WERI-Rb-1 (cell line): ENCODE measurements at regions not wholly inside any gene's neighbourhood (a gene's known extent, or its start where the extent isn't known, plus 50 kb on each side); places are given as distances from the start of the nearest gene placed in this dataset.

ENCODE experiments used
- DNase-seq: peaks from one replicate; pipeline ENCODE4 v3.0.0-alpha.2; 2020
- H3K27ac ChIP-seq: fragments of 250-450 bp; sonication (Bioruptor Pico); 2 replicates; pipeline ENCODE4 v1.5.1; 2020; ENCODE audit warnings: mild to moderate bottlenecking, moderate library complexity
- H3K27me3 ChIP-seq: fragments of 250-450 bp; sonication (Bioruptor Pico); 2 replicates; pipeline ENCODE4 v1.5.1; 2021; ENCODE audit warnings: mild to moderate bottlenecking, low read depth, moderate library complexity; ENCODE audit not compliant: insufficient read depth, severe bottlenecking
- H3K36me3 ChIP-seq: fragments of 250-450 bp; sonication (Bioruptor Pico); 2 replicates; pipeline ENCODE4 v1.5.1; 2020; ENCODE audit warnings: mild to moderate bottlenecking, moderate library complexity
- H3K4me3 ChIP-seq: 2 replicates; pipeline ENCODE4 v1.5.1; 2011; ENCODE audit warnings: low read depth, mild to moderate bottlenecking, control low read depth, low read length
- H3K9me3 ChIP-seq: fragments of 250-450 bp; sonication (Bioruptor Pico); 2 replicates; pipeline ENCODE4 v1.5.1; 2021; ENCODE audit warnings: mild to moderate bottlenecking, moderate library complexity; ENCODE audit not compliant: severe bottlenecking
- TF ChIP-seq, protein P1 (sequence below): IDR thresholded peaks from 2 replicates; pipeline ENCODE4 v1.5.1; 2011; ENCODE audit warnings: low read depth, mild to moderate bottlenecking, control low read depth, inconsistent platforms, low read length

DNA sequence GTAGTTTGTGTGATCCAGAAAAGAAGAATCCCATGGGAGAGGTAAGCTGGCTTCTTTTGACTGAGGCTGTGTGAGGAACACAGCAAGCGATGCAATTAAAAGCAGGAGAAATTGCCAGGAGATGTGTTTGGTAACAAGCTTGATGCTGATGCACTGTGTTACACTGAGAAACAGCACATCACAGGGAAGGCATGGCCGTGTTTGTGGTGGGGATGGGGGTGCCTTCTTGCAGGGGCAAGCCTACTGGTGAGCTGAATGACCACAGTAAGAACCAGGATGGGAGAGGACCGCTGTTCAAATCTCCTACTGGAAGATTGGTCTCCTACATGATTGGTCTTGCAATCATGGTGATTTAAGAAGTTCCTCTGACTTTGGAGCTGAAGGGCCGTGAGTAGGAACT lies 477.7 kb upstream of the HS6ST1 start:
- H3K27me3 ChIP-seq, result no peaks in the 10 kb centered on the region

DNA sequence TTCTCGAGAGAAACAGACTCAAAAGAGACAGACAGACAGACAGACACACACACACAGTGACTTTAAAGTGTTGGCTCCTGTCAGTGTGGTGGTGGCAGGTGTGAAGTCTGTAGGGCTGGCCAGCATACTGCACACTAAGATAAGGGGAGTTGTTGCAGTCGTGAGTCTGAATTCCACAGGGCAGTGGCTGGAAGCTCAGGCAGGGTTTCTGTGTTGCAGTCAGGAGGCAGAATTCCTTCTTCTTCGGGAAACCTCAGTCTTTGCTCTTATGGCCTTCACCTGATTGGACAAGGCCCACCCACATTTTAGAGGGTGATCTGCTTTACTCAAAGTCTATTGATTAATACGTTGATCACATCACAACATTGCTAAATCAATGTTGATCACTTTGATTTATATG lies 478.4 kb upstream of the HS6ST1 start:
- Histone ChIP-seq H3K27me3 (no peaks in the 10 kb centered on the region), H3K4me3 (no peak overlapping the region), H3K36me3 (no peaks in the 10 kb centered on the region), H3K27ac (no peak overlapping the region), H3K9me3 (no peaks in the 10 kb centered on the region)
- no peak for DNase-seq
- TF ChIP-seq, protein P1, sequence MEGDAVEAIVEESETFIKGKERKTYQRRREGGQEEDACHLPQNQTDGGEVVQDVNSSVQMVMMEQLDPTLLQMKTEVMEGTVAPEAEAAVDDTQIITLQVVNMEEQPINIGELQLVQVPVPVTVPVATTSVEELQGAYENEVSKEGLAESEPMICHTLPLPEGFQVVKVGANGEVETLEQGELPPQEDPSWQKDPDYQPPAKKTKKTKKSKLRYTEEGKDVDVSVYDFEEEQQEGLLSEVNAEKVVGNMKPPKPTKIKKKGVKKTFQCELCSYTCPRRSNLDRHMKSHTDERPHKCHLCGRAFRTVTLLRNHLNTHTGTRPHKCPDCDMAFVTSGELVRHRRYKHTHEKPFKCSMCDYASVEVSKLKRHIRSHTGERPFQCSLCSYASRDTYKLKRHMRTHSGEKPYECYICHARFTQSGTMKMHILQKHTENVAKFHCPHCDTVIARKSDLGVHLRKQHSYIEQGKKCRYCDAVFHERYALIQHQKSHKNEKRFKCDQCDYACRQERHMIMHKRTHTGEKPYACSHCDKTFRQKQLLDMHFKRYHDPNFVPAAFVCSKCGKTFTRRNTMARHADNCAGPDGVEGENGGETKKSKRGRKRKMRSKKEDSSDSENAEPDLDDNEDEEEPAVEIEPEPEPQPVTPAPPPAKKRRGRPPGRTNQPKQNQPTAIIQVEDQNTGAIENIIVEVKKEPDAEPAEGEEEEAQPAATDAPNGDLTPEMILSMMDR, result no peak

More for the DNA sequence above, 477.7 kb upstream of the HS6ST1 start:
- no peak overlapping the region for H3K27ac ChIP-seq
- no peak for DNase-seq
- no peaks in the 10 kb centered on the region for H3K9me3 ChIP-seq
- TF ChIP-seq, protein P1, result no peak
- no peak overlapping the region for H3K4me3 ChIP-seq
- no peaks in the 10 kb centered on the region for H3K36me3 ChIP-seq

DNA sequence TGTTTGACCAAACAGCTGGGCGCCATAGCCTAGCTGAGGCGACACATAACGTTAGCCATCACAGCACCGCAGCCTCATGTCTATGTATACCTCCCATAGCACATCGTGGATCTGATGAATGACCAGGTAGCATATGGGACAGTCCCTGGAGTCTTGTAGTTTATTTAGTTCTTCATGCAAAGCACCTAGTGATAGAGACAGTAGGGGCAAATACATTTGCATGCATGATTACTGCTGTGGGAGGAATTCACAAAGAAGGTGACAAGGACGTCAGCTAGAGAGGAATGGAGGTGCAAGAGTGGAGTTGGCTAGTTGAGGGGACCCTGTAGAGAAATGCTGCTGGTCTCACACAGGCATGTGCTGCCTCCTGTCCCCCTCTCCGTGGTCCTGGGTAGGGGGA lies 478.9 kb upstream of the HS6ST1 start:
- no peak overlapping the region for H3K4me3 ChIP-seq
- no peak for DNase-seq
- TF ChIP-seq, protein P1, result no peak

DNA sequence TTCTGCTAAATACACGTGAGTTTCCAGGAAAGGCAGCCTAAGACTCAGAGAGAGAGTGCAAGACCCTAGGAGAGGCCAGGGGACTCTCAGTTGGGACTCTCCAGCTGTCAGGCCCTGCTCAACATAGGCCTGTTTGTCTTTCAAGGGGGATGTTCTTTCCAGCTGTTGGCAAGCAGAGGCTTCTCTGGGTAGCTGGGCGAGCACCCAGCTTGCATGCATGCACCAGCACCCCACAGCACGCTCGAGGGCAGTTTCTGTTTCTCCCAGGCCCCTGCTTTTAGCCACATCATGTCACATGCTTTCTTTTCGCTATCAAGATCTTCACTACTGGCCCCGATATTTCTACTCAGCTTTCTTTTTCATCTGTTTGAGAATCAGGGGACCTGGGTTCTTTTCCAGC lies 479.3 kb upstream of the HS6ST1 start:
- no peak for DNase-seq
- TF ChIP-seq, protein P1, result no peak
- Histone ChIP-seq H3K9me3 (no peaks in the 10 kb centered on the region), H3K27ac (no peak overlapping the region), H3K36me3 (no peaks in the 10 kb centered on the region), H3K4me3 (no peak overlapping the region), H3K27me3 (no peaks in the 10 kb centered on the region)

More for the DNA sequence above, 478.9 kb upstream of the HS6ST1 start:
- Histone ChIP-seq H3K36me3 (no peaks in the 10 kb centered on the region), H3K27ac (no peak overlapping the region), H3K9me3 (no peaks in the 10 kb centered on the region), H3K27me3 (no peaks in the 10 kb centered on the region)

DNA sequence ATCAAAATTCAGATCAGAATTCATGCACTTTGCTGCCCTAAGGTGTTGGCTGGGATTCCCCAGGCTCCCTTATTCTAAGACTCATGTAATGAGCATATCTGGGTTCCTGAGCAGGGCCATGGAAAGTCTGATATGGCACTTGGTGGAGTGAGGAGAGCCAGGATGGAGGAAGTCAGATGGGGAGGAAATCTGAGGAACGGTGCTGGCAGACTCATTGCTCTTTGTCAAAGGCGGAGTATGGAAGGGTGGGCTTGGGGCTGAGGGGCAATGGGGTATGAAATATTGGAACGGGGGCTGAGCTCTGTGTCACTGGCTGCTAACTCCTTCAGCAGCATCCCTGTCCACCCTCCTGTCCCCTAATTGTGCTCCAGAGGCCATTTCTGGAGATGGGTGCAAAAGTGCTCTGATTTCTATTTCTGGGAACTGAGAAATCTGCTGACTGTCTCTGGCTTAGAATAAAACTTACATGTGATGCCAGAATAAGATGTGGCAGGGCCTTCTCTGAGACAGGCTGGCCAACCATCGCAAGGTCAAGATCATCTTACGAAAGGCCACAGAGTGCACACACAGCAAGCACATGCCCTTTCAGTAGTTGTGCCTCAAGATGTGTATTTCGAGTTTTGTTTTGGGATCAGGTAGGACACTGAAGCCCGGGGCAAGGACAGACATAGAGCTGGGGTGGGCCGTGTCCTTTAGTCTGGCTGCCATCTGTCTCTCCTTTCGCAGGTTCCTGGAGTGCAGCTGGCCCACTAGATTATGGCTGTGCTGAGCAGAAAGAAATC lies 480.0 kb upstream of the HS6ST1 start:
- TF ChIP-seq, protein P1, result no peak
- no peaks in the 10 kb centered on the region for H3K36me3 ChIP-seq
- H3K27ac ChIP-seq, result no peak overlapping the region

DNA sequence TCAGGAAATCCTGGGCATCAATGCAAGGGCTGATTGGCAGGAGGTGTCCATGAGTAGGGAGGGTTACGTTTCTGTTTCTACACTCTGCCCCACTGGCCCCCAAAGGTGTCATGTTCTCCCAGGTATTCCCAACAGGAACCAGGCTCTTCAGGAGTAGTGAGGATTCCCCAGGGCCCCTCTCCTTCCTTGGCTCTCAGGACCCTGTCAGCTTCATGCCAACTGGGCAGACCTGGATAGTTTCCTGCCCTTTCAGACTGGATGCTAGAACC lies 480.6 kb upstream of the HS6ST1 start:
- Histone ChIP-seq H3K27me3 (no peaks in the 10 kb centered on the region), H3K9me3 (no peaks in the 10 kb centered on the region), H3K4me3 (no peak overlapping the region), H3K36me3 (no peaks in the 10 kb centered on the region), H3K27ac (no peak overlapping the region)
- TF ChIP-seq, protein P1, result no peak
- no peak for DNase-seq

More for the DNA sequence above, 480.0 kb upstream of the HS6ST1 start:
- Histone ChIP-seq H3K4me3 (no peak overlapping the region), H3K27me3 (no peaks in the 10 kb centered on the region), H3K9me3 (no peaks in the 10 kb centered on the region)
- DNase-seq, result peak; percentile 39
